ENCODE measurements at regions not wholly inside any gene's neighbourhood (a gene's known extent, or its start where the extent isn't known, plus 50 kb on each side); places are given as distances from the start of the nearest gene placed in this dataset.

DNA sequence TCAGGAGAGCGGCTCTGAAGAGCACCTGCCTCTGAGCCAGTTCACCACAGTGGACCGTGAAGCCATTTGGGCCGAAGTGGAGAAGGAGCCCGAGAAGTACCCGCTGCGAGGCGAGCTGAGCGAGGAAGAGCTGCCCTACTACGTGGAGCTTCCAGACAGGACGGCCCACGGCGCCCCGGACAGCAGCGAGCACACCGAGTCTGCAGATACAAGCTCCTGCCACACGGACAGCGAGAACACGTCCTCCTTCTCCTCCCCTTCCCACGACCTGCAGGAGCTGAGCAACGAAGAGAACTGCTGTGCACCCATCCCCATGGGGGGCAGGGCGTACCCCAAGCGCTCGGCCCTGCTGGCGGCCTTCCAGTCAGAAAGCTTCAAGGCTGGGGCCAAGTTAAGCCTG lies 74.9 kb upstream of the MORC3 start:
- H3K4me2 ChIP-seq (ENCODE audit: extremely low read depth, insufficient read depth, low read length) = no peak overlapping the region
- no peak overlapping the region for H3K9ac ChIP-seq (ENCODE audit: insufficient read depth, low read length)
- no peak overlapping the region for H3K4me3 ChIP-seq (replicated peaks in 1 of 4; ENCODE audit: control extremely low read depth in 1 of 4, insufficient read depth in 1 of 4, low read depth in 3 of 4, low read length in 4 of 4)
- H3K27ac ChIP-seq (ENCODE audit: insufficient read depth, low read length) = no peak overlapping the region
- no peak overlapping the region for H2AFZ ChIP-seq (ENCODE audit: low read length)
- no peaks in the 10 kb centered on the region for H3K27me3 ChIP-seq (ENCODE audit: control insufficient read depth, insufficient read depth, low read length)
- H3K4me1 ChIP-seq (ENCODE audit: control insufficient read depth, extremely low read depth, insufficient read depth, low read length) = no peaks in the 10 kb centered on the region
- H3K36me3 ChIP-seq (ENCODE audit: control insufficient read depth, insufficient read depth, low read length) = peaks cover 14% of the 10 kb centered on the region
- no peak for TF ChIP-seq EZH2 (IDR thresholded peaks at IDR 0.05; ENCODE audit: low read length, missing control alignments)
- TF ChIP-seq, protein P1, sequence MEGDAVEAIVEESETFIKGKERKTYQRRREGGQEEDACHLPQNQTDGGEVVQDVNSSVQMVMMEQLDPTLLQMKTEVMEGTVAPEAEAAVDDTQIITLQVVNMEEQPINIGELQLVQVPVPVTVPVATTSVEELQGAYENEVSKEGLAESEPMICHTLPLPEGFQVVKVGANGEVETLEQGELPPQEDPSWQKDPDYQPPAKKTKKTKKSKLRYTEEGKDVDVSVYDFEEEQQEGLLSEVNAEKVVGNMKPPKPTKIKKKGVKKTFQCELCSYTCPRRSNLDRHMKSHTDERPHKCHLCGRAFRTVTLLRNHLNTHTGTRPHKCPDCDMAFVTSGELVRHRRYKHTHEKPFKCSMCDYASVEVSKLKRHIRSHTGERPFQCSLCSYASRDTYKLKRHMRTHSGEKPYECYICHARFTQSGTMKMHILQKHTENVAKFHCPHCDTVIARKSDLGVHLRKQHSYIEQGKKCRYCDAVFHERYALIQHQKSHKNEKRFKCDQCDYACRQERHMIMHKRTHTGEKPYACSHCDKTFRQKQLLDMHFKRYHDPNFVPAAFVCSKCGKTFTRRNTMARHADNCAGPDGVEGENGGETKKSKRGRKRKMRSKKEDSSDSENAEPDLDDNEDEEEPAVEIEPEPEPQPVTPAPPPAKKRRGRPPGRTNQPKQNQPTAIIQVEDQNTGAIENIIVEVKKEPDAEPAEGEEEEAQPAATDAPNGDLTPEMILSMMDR (conservative IDR thresholded peaks at IDR 0.05 in 1 of 2, IDR thresholded peaks at IDR 0.05 in 1 of 2; ENCODE audit: low read depth in 1 of 2, low read length in 2 of 2) = no peak
- DNase-seq (ENCODE audit: low read depth in 2 of 2) = no peak
- no peaks in the 10 kb centered on the region for H3K9me3 ChIP-seq (ENCODE audit: control insufficient read depth, insufficient read depth, low read depth, low read length)
- no peaks in the 10 kb centered on the region for H4K20me1 ChIP-seq (ENCODE audit: control insufficient read depth, extremely low read depth, insufficient read depth, low read length)
- H3K79me2 ChIP-seq (ENCODE audit: control insufficient read depth, insufficient read depth, low read length) = no peaks in the 10 kb centered on the region

DNA sequence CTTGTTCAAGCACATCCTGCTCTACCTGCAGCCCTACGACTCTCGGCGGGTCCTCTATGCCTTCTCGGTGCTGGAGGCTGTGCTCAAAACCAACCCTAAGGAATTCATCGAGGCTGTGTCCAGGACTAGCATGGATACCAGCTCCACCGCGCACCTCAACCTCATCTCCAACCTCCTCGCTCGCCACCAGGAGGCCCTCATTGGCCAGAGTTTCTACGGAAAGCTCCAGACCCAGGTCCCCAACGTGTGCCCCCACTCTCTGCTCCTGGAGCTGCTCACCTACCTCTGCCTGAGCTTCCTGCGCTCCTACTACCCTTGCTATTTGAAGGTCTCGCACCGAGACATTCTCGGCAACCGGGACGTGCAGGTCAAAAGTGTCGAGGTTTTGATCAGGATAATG lies 74.3 kb upstream of the MORC3 start:
- no peak for TF ChIP-seq EZH2 (IDR thresholded peaks at IDR 0.05; ENCODE audit: low read length, missing control alignments)
- TF ChIP-seq, protein P1 (conservative IDR thresholded peaks at IDR 0.05 in 1 of 2, IDR thresholded peaks at IDR 0.05 in 1 of 2; ENCODE audit: low read depth in 1 of 2, low read length in 2 of 2) = no peak
- Histone ChIP-seq H3K27ac (ENCODE audit: insufficient read depth, low read length) (no peak overlapping the region), H3K9ac (ENCODE audit: insufficient read depth, low read length) (no peak overlapping the region), H3K36me3 (ENCODE audit: control insufficient read depth, insufficient read depth, low read length) (peaks cover 14% of the 10 kb centered on the region), H3K4me1 (ENCODE audit: control insufficient read depth, extremely low read depth, insufficient read depth, low read length) (no peaks in the 10 kb centered on the region), H3K4me2 (ENCODE audit: extremely low read depth, insufficient read depth, low read length) (no peak overlapping the region), H3K4me3 (replicated peaks in 1 of 4; ENCODE audit: control extremely low read depth in 1 of 4, insufficient read depth in 1 of 4, low read depth in 3 of 4, low read length in 4 of 4) (no peak overlapping the region), H3K9me3 (ENCODE audit: control insufficient read depth, insufficient read depth, low read depth, low read length) (no peaks in the 10 kb centered on the region), H4K20me1 (ENCODE audit: control insufficient read depth, extremely low read depth, insufficient read depth, low read length) (no peaks in the 10 kb centered on the region), H3K27me3 (ENCODE audit: control insufficient read depth, insufficient read depth, low read length) (no peaks in the 10 kb centered on the region), H3K79me2 (ENCODE audit: control insufficient read depth, insufficient read depth, low read length) (no peaks in the 10 kb centered on the region), H2AFZ (ENCODE audit: low read length) (no peak overlapping the region)
- DNase-seq (ENCODE audit: low read depth in 2 of 2) = no peak

DNA sequence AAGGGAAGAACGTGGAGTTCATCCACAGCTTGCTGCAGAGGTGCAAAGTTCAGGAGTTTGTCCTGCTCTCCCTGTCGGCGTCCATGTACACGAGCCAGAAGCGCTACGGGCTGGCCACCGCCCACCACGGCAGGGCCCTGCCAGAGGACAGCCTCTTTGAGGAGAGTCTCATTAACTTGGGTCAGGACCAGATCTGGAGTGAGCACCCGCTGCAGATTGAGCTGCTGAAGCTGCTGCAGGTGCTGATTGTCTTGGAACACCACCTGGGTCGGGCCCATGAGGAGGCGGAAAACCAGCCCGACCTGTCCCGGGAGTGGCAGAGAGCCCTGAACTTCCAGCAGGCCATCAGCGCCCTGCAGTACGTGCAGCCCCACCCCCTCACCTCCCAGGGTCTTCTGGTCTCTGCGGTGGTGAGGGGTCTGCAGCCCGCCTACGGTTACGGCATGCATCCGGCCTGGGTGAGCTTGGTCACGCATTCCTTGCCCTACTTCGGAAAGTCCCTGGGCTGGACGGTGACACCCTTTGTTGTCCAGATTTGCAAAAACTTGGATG lies 73.8 kb upstream of the MORC3 start:
- DNase-seq (ENCODE audit: low read depth in 2 of 2) = peak in 1 of 2 donors; percentile 59
- Histone ChIP-seq H3K27ac (ENCODE audit: insufficient read depth, low read length) (no peak overlapping the region), H2AFZ (ENCODE audit: low read length) (no peak overlapping the region), H3K4me1 (ENCODE audit: control insufficient read depth, extremely low read depth, insufficient read depth, low read length) (no peaks in the 10 kb centered on the region), H3K36me3 (ENCODE audit: control insufficient read depth, insufficient read depth, low read length) (peaks cover 16% of the 10 kb centered on the region), H3K4me3 (replicated peaks in 1 of 4; ENCODE audit: control extremely low read depth in 1 of 4, insufficient read depth in 1 of 4, low read depth in 3 of 4, low read length in 4 of 4) (no peak overlapping the region), H3K9me3 (ENCODE audit: control insufficient read depth, insufficient read depth, low read depth, low read length) (no peaks in the 10 kb centered on the region), H3K9ac (ENCODE audit: insufficient read depth, low read length) (no peak overlapping the region), H3K4me2 (ENCODE audit: extremely low read depth, insufficient read depth, low read length) (no peak overlapping the region), H3K79me2 (ENCODE audit: control insufficient read depth, insufficient read depth, low read length) (no peaks in the 10 kb centered on the region), H3K27me3 (ENCODE audit: control insufficient read depth, insufficient read depth, low read length) (no peaks in the 10 kb centered on the region), H4K20me1 (ENCODE audit: control insufficient read depth, extremely low read depth, insufficient read depth, low read length) (no peaks in the 10 kb centered on the region)
- no peak for TF ChIP-seq EZH2 (IDR thresholded peaks at IDR 0.05; ENCODE audit: low read length, missing control alignments)
- TF ChIP-seq, protein P1 (conservative IDR thresholded peaks at IDR 0.05 in 1 of 2, IDR thresholded peaks at IDR 0.05 in 1 of 2; ENCODE audit: low read depth in 1 of 2, low read length in 2 of 2) = no peak
